Upper lobe of right lung (tissue), 1 donor: ENCODE measurements at regions not wholly inside any gene's neighbourhood (a gene's known extent, or its start where the extent isn't known, plus 50 kb on each side); places are given as distances from the start of the nearest gene placed in this dataset.

Source experiments
- ATAC-seq: fragments of 200-7000 bp; cut with Tn5 transposase; one replicate; pipeline ENCODE4 v1.9.1; 2020; ENCODE audit warnings: mild to moderate bottlenecking, moderate library complexity
- DNase-seq: peaks from one replicate; pipeline ENCODE4 v3.0.0-alpha.2; 2020
- H3K27ac ChIP-seq: fragments of 200-600 bp; one replicate; pipeline ENCODE4 v1.8.0; 2022
- H3K27me3 ChIP-seq: fragments of 200-600 bp; one replicate; pipeline ENCODE4 v1.8.0; 2022; ENCODE audit warnings: mild to moderate bottlenecking
- H3K36me3 ChIP-seq: fragments of 200-600 bp; one replicate; pipeline ENCODE4 v1.8.0; 2022
- H3K4me1 ChIP-seq: fragments of 200-600 bp; one replicate; pipeline ENCODE4 v1.8.0; 2022
- H3K4me3 ChIP-seq: fragments of 200-600 bp; one replicate; pipeline ENCODE4 v1.8.0; 2022; ENCODE audit warnings: mild to moderate bottlenecking
- H3K9me3 ChIP-seq: fragments of 200-600 bp; one replicate; pipeline ENCODE4 v1.8.0; 2022
- CTCF ChIP-seq: fragments of 200-600 bp; IDR thresholded peaks from one replicate; pipeline ENCODE4 v1.8.0; 2022; ENCODE audit warnings: antibody characterized with exemption
- intact Hi-C: fragments of 100-400 bp; cut with DNase I; formaldehyde crosslinking; loops from one replicate; pipeline ENCODE4 v1.11.0; 2022
- donor health status: DM: no; HTN: yes; CAD: no; lungs with severe emphysema.

DNA sequence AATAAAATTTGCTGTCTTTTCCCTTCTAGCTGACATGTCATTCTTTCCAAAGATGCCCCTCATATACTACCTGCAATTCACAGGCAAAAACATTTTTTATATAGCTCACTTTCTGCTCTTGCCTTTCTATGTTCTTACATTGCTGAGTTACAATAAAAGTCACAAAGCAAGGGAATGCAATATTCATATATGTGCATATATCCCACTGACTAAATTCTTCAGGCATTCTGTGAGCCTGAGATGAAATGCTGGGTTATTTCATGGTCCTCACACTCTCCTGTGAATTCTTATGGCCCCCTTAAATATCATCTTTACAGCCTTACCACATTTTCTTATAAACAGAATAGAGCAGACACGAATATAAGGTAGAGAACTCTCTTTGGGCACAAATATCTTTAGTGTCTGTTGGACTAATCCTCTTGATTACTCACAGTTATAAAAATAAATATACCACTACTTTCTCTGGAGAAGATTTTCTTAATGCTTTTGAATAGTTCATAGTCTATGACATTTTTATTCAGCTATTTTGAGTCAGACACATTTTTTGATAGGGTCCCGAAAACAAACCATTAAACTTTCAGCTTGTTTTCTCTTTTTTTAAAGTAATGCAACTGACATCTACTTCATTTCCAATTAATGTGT is 84.1 kb upstream of the H2AZ1 start:
- no peak for ATAC-seq
- DNase-seq: no peak
- intact Hi-C loops: no loop called here
- Histone ChIP-seq H3K27ac (no peak overlapping the region), H3K36me3 (no peaks in the 10 kb centered on the region), H3K9me3 (no peaks in the 10 kb centered on the region), H3K27me3 (no peaks in the 10 kb centered on the region), H3K4me3 (no peak overlapping the region), H3K4me1 (no peaks in the 10 kb centered on the region)
- TF ChIP-seq CTCF: no peak

- Histone ChIP-seq H3K9me3 (no peaks in the 10 kb centered on the region), H3K36me3 (no peaks in the 10 kb centered on the region), H3K27ac (no peak overlapping the region), H3K4me3 (no peak overlapping the region), H3K4me1 (no peaks in the 10 kb centered on the region), H3K27me3 (no peaks in the 10 kb centered on the region)
- no peak for TF ChIP-seq CTCF
- no peak for ATAC-seq
- intact Hi-C loops: no loop called here
- no peak for DNase-seq
These were observed 76.0 kb upstream of the H2AZ1 start for GRCh38 chr4:100026066-100026465.

GRCh38 chr4:100023800-100024199 is 73.7 kb upstream of the H2AZ1 start:
- Histone ChIP-seq H3K4me3 (no peak overlapping the region), H3K27ac (no peak overlapping the region), H3K4me1 (no peaks in the 10 kb centered on the region), H3K27me3 (no peaks in the 10 kb centered on the region), H3K36me3 (no peaks in the 10 kb centered on the region), H3K9me3 (no peaks in the 10 kb centered on the region)
- ATAC-seq: no peak
- TF ChIP-seq CTCF: no peak
- intact Hi-C loops: no loop called here
- no peak for DNase-seq

DNA sequence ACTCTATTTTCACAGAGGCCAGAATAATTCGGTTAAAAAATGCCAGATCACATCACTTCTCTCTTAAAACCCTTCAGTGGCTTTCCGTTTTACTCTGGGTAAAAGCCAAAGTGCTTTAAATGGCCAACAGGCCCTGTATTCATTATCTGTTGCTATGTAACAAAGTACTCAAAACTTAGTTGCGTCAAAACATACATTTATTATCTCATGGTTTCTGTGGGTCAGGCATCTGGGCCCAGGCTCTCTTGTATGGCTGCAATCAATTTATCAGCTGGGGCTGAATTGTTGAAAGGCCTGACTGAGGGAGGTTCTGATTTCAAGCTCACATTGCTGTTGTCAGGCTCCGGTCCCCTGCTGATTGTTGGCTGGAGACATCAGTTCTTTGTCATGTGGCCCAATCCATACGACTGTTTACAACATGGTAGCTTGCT is 72.7 kb upstream of the H2AZ1 start:
- no peak overlapping the region for H3K27ac ChIP-seq
- no peak for TF ChIP-seq CTCF
- no peaks in the 10 kb centered on the region for H3K27me3 ChIP-seq
- DNase-seq (no peak), ATAC-seq (no peak)
- H3K36me3 ChIP-seq: no peaks in the 10 kb centered on the region
- no peaks in the 10 kb centered on the region for H3K4me1 ChIP-seq
- no peaks in the 10 kb centered on the region for H3K9me3 ChIP-seq
- no peak overlapping the region for H3K4me3 ChIP-seq
- intact Hi-C loops: no loop called here

- intact Hi-C loops: no loop called here
These were observed 69.7 kb upstream of the H2AZ1 start for GRCh38 chr4:100019821-100020220.

More at GRCh38 chr4:100019821-100020220, 69.7 kb upstream of the H2AZ1 start:
- no peak overlapping the region for H3K4me3 ChIP-seq
- no peaks in the 10 kb centered on the region for H3K4me1 ChIP-seq
- no peaks in the 10 kb centered on the region for H3K27me3 ChIP-seq
- no peaks in the 10 kb centered on the region for H3K36me3 ChIP-seq
- no peaks in the 10 kb centered on the region for H3K9me3 ChIP-seq
- ATAC-seq (no peak), DNase-seq (no peak)
- TF ChIP-seq CTCF: no peak
- no peak overlapping the region for H3K27ac ChIP-seq
